GM23248 (cell line): ENCODE measurements at regions not wholly inside any gene's neighbourhood (a gene's known extent, or its start where the extent isn't known, plus 50 kb on each side); places are given as distances from the start of the nearest gene placed in this dataset.

Source experiments
- EZH2 ChIP-seq: fragments of 200-600 bp; sonication (generic); IDR thresholded peaks from 2 replicates; pipeline ENCODE4 v1.6.1; 2018; ENCODE audit warnings: antibody characterized with exemption, mild to moderate bottlenecking; ENCODE audit not compliant: insufficient read depth, poor library complexity, severe bottlenecking
- EZH2phosphoT487 ChIP-seq: fragments of 200-600 bp; sonication (generic); IDR thresholded peaks from 2 replicates; pipeline ENCODE4 v1.6.1; 2018; ENCODE audit warnings: antibody characterized with exemption, moderate library complexity, mild to moderate bottlenecking, low read depth; ENCODE audit not compliant: insufficient read depth

DNA sequence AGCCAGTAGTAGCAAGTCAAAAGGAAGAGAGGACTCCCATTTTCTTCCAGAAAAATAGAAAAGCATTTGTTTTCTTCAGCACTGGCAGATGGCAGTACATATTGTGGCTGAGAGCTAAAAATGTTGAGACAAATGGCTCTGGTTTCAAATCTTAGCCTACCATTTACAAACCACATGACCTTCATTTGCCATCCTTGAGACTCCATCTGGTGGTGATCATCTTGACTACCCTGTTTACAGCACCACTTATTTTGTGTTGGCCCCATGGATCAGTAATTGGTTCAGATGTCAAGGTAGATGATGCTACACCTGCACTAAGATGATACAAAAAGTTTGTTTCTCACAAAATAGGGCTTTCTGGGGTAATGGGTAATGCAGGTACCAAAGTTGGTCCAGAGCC lies 951.8 kb upstream of the IGFBP7 start:
- TF ChIP-seq EZH2 (no peak), EZH2phosphoT487 (no peak)
